Prostate gland (tissue), 2 donors: ENCODE measurements at regions not wholly inside any gene's neighbourhood (a gene's known extent, or its start where the extent isn't known, plus 50 kb on each side); places are given as distances from the start of the nearest gene placed in this dataset.

Experiments used
- DNase-seq: peaks from one replicate; pipeline ENCODE4 v3.0.0-alpha.2; 2019; ENCODE audit warnings: low spot score
- H3K27ac ChIP-seq, 2 donors: fragments of 200-600 bp; sonication (generic); 2 replicates each; pipeline ENCODE4 v1.5.1; 2017 to 2019
- H3K27me3 ChIP-seq: fragments of 200-600 bp; sonication (generic); replicated peaks from 2 replicates; pipeline ENCODE4 v1.5.1; 2019; ENCODE audit not compliant: insufficient read depth
- H3K36me3 ChIP-seq, 2 donors: fragments of 200-600 bp; sonication (generic); 1 replicate in 1 of 2; 2 replicates in 1 of 2; pipeline versions ENCODE4 v1.5.1 to v1.8.1; 2017 to 2019
- H3K4me1 ChIP-seq: fragments of 200-600 bp; sonication (generic); replicated peaks from 2 replicates; pipeline ENCODE4 v1.5.1; 2019
- H3K4me3 ChIP-seq, 2 donors: fragments of 200-600 bp; sonication (generic); 2 replicates each; pipeline ENCODE4 v1.5.1; 2017 to 2019
- H3K9me3 ChIP-seq: fragments of 200-600 bp; sonication (generic); 2 replicates; pipeline ENCODE4 v1.5.1; 2017
- CTCF ChIP-seq, 4 experiments: fragments of 200-600 bp in 2 of 4; fragments of 450-650 bp in 2 of 4; sonication (generic) in 2 of 4; IDR thresholded peaks; 1 replicate in 3 of 4; 2 replicates in 1 of 4; pipeline ENCODE4 v1.5.1; 2016 to 2019; ENCODE audit warnings: antibody characterized with exemption in 4 of 4, mild to moderate bottlenecking in 2 of 4, moderate library complexity in 2 of 4
- POLR2A ChIP-seq: fragments of 450-650 bp; IDR thresholded peaks from one replicate; pipeline ENCODE4 v1.6.1; 2016; ENCODE audit warnings: antibody characterized with exemption, mild to moderate bottlenecking
- POLR2AphosphoS5 ChIP-seq: sonication (generic); formaldehyde crosslinking; IDR thresholded peaks from one replicate; pipeline ENCODE4 v1.6.1; 2017; ENCODE audit warnings: antibody characterized with exemption
- WGBS: methylation state at CpG from one replicate; pipeline ENCODE4 v1.1.5; 2018; 5-methylcytosine and 5-hydroxymethylcytosine counted together
- intact Hi-C: fragments of 100-400 bp; cut with DNase I; formaldehyde crosslinking; loops from one replicate; pipeline ENCODE4 v1.14.2; 2022
- small RNA-seq, 2 donors: library from RNA; depleted of rRNA; stranded (forward); fragments of <200 nt; gene quantifications; one replicate each; pipeline ENCODE3, GENCODE V24; 2016

- TF ChIP-seq CTCF (IDR thresholded peaks at IDR 0.05) (no peak), POLR2A (no peak), POLR2AphosphoS5 (no peak)
- intact Hi-C loops: no loop called here
- 6% methylated on average over 4 of the region's 4 CpGs for WGBS
- Histone ChIP-seq H3K9me3 (no peaks in the 10 kb centered on the region), H3K4me3 (no peak overlapping the region), H3K27ac (peak overlapping the region; percentile 83 to 92), H3K4me1 (peaks cover 22% of the 10 kb centered on the region), H3K27me3 (no peaks in the 10 kb centered on the region), H3K36me3 (no peaks in the 10 kb centered on the region)
- peak; percentile 42 for DNase-seq
Observed at GRCh38 chr9:86405926-86406325, 51.7 kb upstream of the TUT7 start.

- Histone ChIP-seq H3K36me3 (no peaks in the 10 kb centered on the region), H3K9me3 (no peaks in the 10 kb centered on the region), H3K4me3 (no peak overlapping the region), H3K27me3 (no peaks in the 10 kb centered on the region), H3K27ac (peak overlapping the region; percentile 83 to 92), H3K4me1 (peaks cover 22% of the 10 kb centered on the region)
- WGBS: 17% methylated on average over 2 of the region's 2 CpGs
- intact Hi-C loops: no loop called here
- TF ChIP-seq POLR2AphosphoS5 (peak; percentile 92), CTCF (IDR thresholded peaks at IDR 0.05) (no peak)
- DNase-seq: peak; percentile 79
Observed at GRCh38 chr9:86405086-86405491, 50.9 kb upstream of the TUT7 start.

Small RNA genes in the stretch of these regions (small RNA-seq; reads per million reads assigned to genes)
- 0 reads per million in 2 donors for gene AL158828.1
- gene RNU2-36P: 0.19 to 0.20 reads per million in 2 donors
